T-helper 2 cell treated with Interferon-gamma antibody and Interleukin-4, amounts not matched to agents 5 μg/mL and 100 μg/mL, for 36 hours (primary cell): ENCODE measurements at regions not wholly inside any gene's neighbourhood (a gene's known extent, or its start where the extent isn't known, plus 50 kb on each side); places are given as distances from the start of the nearest gene placed in this dataset.
"Not testable (repeated sequence)": the region's sequence is repeated elsewhere in the genome, so short reads cannot be mapped to it uniquely, and the experiment has no call there.

Experiments used
- DNase-seq: peaks from one replicate; pipeline ENCODE4 v3.0.0; 2021; ENCODE audit warnings: low spot score
- H3K27ac Mint-ChIP-seq: one replicate; pipeline ENCODE4 v1.8.0; 2021; ENCODE audit warnings: mild to moderate bottlenecking, mixed read lengths
- H3K27me3 Mint-ChIP-seq: one replicate; pipeline ENCODE4 v1.8.0; 2021; ENCODE audit warnings: low read depth, mixed read lengths
- H3K36me3 Mint-ChIP-seq: one replicate; pipeline ENCODE4 v1.8.0; 2021; ENCODE audit warnings: low read depth, mixed read lengths
- H3K4me1 Mint-ChIP-seq: one replicate; pipeline ENCODE4 v1.8.0; 2021; ENCODE audit warnings: low read depth, mixed read lengths
- H3K4me3 Mint-ChIP-seq: one replicate; pipeline ENCODE4 v1.8.0; 2022; ENCODE audit warnings: mild to moderate bottlenecking, moderate library complexity, mixed read lengths
- H3K9me3 Mint-ChIP-seq: one replicate; pipeline ENCODE4 v1.8.0; 2021; ENCODE audit warnings: mixed read lengths

- not testable (repeated sequence) for H3K36me3 Mint-ChIP-seq, H3K9me3 Mint-ChIP-seq, H3K27ac Mint-ChIP-seq, H3K4me1 Mint-ChIP-seq, H3K27me3 Mint-ChIP-seq, H3K4me3 Mint-ChIP-seq, DNase-seq
Observed at GRCh38 chr15:22268201-22268600, 187.9 kb downstream of the OR4M2 start.

GRCh38 chr15:22268654-22269053 is 188.3 kb downstream of the OR4M2 start:
- not testable (repeated sequence) for H3K36me3 Mint-ChIP-seq, H3K4me3 Mint-ChIP-seq, H3K9me3 Mint-ChIP-seq, H3K27ac Mint-ChIP-seq, H3K4me1 Mint-ChIP-seq, H3K27me3 Mint-ChIP-seq, DNase-seq

- H3K9me3 Mint-ChIP-seq, H3K27me3 Mint-ChIP-seq, H3K4me3 Mint-ChIP-seq, H3K4me1 Mint-ChIP-seq, H3K36me3 Mint-ChIP-seq, DNase-seq, H3K27ac Mint-ChIP-seq: not testable (repeated sequence)
Observed at GRCh38 chr15:22272286-22273160, 186.2 kb upstream of the GOLGA6L22 start.

- not testable (repeated sequence) for H3K27me3 Mint-ChIP-seq, H3K36me3 Mint-ChIP-seq, DNase-seq, H3K9me3 Mint-ChIP-seq, H3K27ac Mint-ChIP-seq, H3K4me3 Mint-ChIP-seq, H3K4me1 Mint-ChIP-seq
Observed at GRCh38 chr15:22273185-22273584, 185.5 kb upstream of the GOLGA6L22 start.

GRCh38 chr15:22274376-22274775 is 184.3 kb upstream of the GOLGA6L22 start:
- not testable (repeated sequence) for H3K9me3 Mint-ChIP-seq, H3K36me3 Mint-ChIP-seq, H3K4me1 Mint-ChIP-seq, DNase-seq, H3K4me3 Mint-ChIP-seq, H3K27me3 Mint-ChIP-seq, H3K27ac Mint-ChIP-seq

- H3K4me3 Mint-ChIP-seq, H3K36me3 Mint-ChIP-seq, H3K27me3 Mint-ChIP-seq: not testable (repeated sequence)
Observed at GRCh38 chr15:22280770-22281169, 177.9 kb upstream of the GOLGA6L22 start.

GRCh38 chr15:22282794-22283533 is 175.7 kb upstream of the GOLGA6L22 start:
- H3K4me1 Mint-ChIP-seq, H3K36me3 Mint-ChIP-seq, H3K9me3 Mint-ChIP-seq, H3K4me3 Mint-ChIP-seq, H3K27ac Mint-ChIP-seq, H3K27me3 Mint-ChIP-seq: not testable (repeated sequence)
- peak; percentile 3 for DNase-seq

More at GRCh38 chr15:22280770-22281169, 177.9 kb upstream of the GOLGA6L22 start:
- H3K9me3 Mint-ChIP-seq, H3K4me1 Mint-ChIP-seq, H3K27ac Mint-ChIP-seq: not testable (repeated sequence)
- DNase-seq: peak; percentile 3

- not testable (repeated sequence) for H3K36me3 Mint-ChIP-seq, H3K9me3 Mint-ChIP-seq, H3K4me1 Mint-ChIP-seq, H3K4me3 Mint-ChIP-seq, H3K27ac Mint-ChIP-seq, DNase-seq, H3K27me3 Mint-ChIP-seq
Observed at GRCh38 chr15:22284795-22285420, 173.8 kb upstream of the GOLGA6L22 start.

- not testable (repeated sequence) for H3K27ac Mint-ChIP-seq, H3K4me3 Mint-ChIP-seq, H3K36me3 Mint-ChIP-seq, H3K9me3 Mint-ChIP-seq, H3K4me1 Mint-ChIP-seq
- peak; percentile 3 for DNase-seq
- H3K27me3 Mint-ChIP-seq: peaks cover 14% of the 10 kb centered on the region
Observed at GRCh38 chr15:22291054-22291453, 167.6 kb upstream of the GOLGA6L22 start.

- not testable (repeated sequence) for H3K9me3 Mint-ChIP-seq, H3K27ac Mint-ChIP-seq, DNase-seq, H3K4me1 Mint-ChIP-seq, H3K27me3 Mint-ChIP-seq, H3K4me3 Mint-ChIP-seq, H3K36me3 Mint-ChIP-seq
Observed at GRCh38 chr15:22303112-22303511, 155.6 kb upstream of the GOLGA6L22 start.
